ENCODE measurements at regions not wholly inside any gene's neighbourhood (a gene's known extent, or its start where the extent isn't known, plus 50 kb on each side); places are given as distances from the start of the nearest gene placed in this dataset.
"Not testable (repeated sequence)": the region's sequence is repeated elsewhere in the genome, so short reads cannot be mapped to it uniquely, and the experiment has no call there.

GRCh38 chr16:13809765-13810164 lies 110.2 kb upstream of the ERCC4 start:
- in situ Hi-C loops (cut with MboI; ENCODE audit: low pct_unique_long_range_greater_than_20kb, low sequenced_read_pairs) = no loop called here
- DNase-seq = no peak

DNA sequence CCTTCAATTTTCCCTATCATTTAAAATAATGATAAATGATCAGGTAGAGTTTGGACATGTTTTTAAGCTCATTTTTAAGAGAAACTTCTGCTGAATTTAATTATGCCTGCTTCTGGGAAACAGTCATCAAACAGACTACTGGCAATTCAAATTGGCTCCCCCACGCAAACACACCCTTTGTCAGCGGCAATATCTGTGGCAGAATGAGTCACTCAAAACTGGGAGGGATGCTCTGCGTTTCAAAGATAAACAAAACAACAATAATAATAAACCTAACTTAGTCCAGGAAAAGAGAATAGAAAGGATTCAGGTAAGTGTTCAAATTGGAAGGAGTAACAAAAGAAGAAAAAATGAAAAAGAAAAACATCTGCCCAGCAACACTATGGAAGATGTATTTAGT lies 108.1 kb upstream of the ERCC4 start:
- no peak for DNase-seq
- in situ Hi-C loops (cut with MboI; ENCODE audit: low pct_unique_long_range_greater_than_20kb, low sequenced_read_pairs) = no loop called here

GRCh38 chr16:13816701-13817100 lies 103.3 kb upstream of the ERCC4 start:
- in situ Hi-C loops (cut with MboI; ENCODE audit: low pct_unique_long_range_greater_than_20kb, low sequenced_read_pairs) = no loop called here

DNA sequence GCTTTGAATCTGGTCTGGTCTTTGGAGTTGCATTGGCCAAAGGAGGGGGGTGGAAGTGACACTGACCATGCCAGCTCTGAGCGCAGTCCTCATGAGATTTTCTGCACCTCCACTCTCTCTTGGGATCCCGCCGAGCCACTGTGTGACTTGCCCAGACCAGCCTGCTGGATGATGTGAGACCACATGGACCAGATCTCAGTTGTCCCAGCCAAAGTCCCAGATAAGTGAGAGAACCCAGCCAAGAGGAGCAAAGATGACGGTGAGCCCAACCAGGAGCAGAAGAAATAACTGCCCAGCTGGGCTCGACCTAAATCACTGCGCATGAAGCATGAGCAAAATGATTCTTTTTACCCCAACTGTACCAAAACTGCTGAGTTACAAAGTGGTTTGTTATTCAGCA lies 96.5 kb upstream of the ERCC4 start:
- DNase-seq = no peak
- in situ Hi-C loops (cut with MboI; ENCODE audit: low pct_unique_long_range_greater_than_20kb, low sequenced_read_pairs) = no loop called here

More at GRCh38 chr16:13816701-13817100, 103.3 kb upstream of the ERCC4 start:
- no peak for DNase-seq

GRCh38 chr16:13829697-13830299 lies 90.2 kb upstream of the ERCC4 start:
- no peak for DNase-seq
- in situ Hi-C loops (cut with MboI; ENCODE audit: low pct_unique_long_range_greater_than_20kb, low sequenced_read_pairs) = no loop called here

DNA sequence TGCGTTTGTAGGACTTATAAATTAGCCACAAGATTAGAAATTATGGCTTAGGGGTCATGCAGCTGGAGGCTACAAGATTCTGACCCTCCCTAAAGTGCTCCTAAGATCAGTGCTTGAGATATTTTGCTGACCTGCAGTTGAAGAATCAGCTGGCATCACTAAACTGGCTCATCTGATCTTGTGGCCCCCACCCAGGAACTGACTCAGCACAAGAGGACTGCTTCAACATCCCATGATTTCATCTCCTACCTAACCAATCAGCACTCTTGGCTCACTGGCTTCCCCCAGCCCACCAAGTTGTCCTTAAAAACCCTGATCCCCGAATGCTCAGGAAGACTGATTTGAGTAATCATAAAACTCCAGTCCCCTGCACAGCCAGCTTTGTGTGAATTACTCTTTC lies 86.4 kb upstream of the ERCC4 start:
- in situ Hi-C loops (cut with MboI; ENCODE audit: low pct_unique_long_range_greater_than_20kb, low sequenced_read_pairs) = no loop called here
- no peak for DNase-seq

DNA sequence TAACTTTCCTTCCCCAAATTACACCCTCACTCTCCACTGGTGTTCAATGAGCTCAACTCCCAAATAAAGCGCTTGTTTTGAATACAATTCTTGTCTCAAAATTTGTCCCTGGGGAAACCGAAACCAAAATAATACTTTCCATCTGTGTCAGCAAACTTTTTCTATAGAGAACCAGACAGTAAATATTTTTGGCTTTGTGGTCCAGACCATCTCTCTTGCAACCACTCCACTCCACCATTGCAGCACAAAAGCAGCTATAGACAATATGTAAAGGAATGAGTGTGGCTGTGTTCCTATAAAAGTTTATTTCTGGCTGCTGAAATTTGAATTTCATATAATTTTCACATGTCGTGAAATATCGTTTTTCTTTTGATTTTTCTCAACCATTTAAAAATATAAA lies 84.6 kb upstream of the ERCC4 start:
- in situ Hi-C loops (cut with MboI; ENCODE audit: low pct_unique_long_range_greater_than_20kb, low sequenced_read_pairs) = no loop called here

GRCh38 chr16:13835935-13836730 lies 83.8 kb upstream of the ERCC4 start:
- in situ Hi-C loops (cut with MboI; ENCODE audit: low pct_unique_long_range_greater_than_20kb, low sequenced_read_pairs) = no loop called here
- no peak for DNase-seq

More for the DNA sequence above, 84.6 kb upstream of the ERCC4 start:
- DNase-seq = no peak

DNA sequence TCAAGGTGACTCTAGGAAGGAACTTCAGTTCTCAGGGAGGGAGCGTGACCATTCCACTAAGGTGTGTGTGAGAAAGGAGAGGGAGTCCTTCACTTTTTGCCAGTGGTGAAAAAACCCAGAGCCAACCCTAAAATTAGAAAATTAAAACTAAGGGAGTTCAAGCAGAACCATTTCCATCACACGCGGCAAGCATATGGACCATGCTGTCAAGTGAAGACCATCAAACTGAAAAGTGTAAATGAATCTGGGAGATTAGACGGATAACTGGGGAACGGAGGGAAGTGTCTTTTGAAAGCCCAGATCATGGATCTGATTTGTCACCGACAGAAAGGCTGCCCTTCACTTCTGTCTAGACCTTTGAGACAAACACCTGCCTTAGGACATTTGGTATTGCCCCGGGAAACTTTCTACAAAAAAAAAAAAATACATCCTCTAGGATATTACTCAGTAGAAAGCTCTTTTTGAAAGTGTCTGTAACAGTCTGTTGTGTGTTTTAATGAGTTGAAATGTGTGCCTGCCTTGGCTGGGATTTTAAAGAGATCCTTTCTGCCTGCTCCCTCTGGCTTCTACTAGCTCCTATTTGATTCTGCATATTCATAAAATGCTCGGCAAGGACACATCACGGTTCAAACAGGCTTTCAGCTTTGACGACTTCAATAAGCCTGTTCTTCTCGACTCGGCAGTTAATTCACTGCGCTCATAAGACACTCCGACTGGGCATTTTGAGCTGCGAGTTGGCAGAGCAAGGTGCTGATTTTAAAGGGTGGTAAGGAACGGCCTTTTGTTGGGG lies 81.4 kb upstream of the ERCC4 start:
- no peak for DNase-seq
- in situ Hi-C loops (cut with MboI; ENCODE audit: low pct_unique_long_range_greater_than_20kb, low sequenced_read_pairs) = no loop called here

DNA sequence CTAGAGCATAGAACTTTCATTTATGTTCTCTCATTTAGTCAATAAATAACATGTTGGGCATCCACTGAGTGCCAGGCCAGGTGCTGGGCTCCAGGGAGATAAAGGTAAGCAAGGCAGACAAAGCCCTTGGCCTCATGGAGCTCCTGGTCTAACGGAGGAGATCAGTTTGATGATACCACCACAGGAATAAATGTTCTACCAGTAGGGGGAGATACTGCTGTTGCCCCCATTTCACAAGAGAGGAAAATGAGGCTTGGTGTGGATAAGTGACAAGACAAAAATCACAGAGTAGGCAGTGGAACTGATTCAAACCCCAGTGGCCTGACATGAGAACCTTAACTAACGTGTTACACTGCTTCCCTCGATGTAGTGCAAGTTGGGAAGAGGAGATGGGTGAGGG lies 80.4 kb upstream of the ERCC4 start:
- in situ Hi-C loops (cut with MboI; ENCODE audit: low pct_unique_long_range_greater_than_20kb, low sequenced_read_pairs) = no loop called here
- no peak for DNase-seq

GRCh38 chr16:13845232-13845631 lies 74.7 kb upstream of the ERCC4 start:
- no peak for DNase-seq
- in situ Hi-C loops (cut with MboI; ENCODE audit: low pct_unique_long_range_greater_than_20kb, low sequenced_read_pairs) = no loop called here

- in situ Hi-C loops (cut with MboI; ENCODE audit: low pct_unique_long_range_greater_than_20kb, low sequenced_read_pairs) = no loop called here
- no peak for DNase-seq
Measured at GRCh38 chr16:13848795-13849194, 71.2 kb upstream of the ERCC4 start.

GRCh38 chr16:13850173-13850572 lies 69.8 kb upstream of the ERCC4 start:
- DNase-seq; in situ Hi-C loops (cut with MboI; ENCODE audit: low pct_unique_long_range_greater_than_20kb, low sequenced_read_pairs): not testable (repeated sequence)

GRCh38 chr16:13852827-13853226 lies 67.1 kb upstream of the ERCC4 start:
- in situ Hi-C loops (cut with MboI; ENCODE audit: low pct_unique_long_range_greater_than_20kb, low sequenced_read_pairs) = no loop called here
- no peak for DNase-seq

GRCh38 chr16:13856398-13856797 lies 63.6 kb upstream of the ERCC4 start:
- no peak for DNase-seq
- in situ Hi-C loops (cut with MboI; ENCODE audit: low pct_unique_long_range_greater_than_20kb, low sequenced_read_pairs) = no loop called here

GRCh38 chr16:13856811-13857511 lies 63.0 kb upstream of the ERCC4 start:
- in situ Hi-C loops (cut with MboI; ENCODE audit: low pct_unique_long_range_greater_than_20kb, low sequenced_read_pairs) = no loop called here
- DNase-seq = no peak

DNA sequence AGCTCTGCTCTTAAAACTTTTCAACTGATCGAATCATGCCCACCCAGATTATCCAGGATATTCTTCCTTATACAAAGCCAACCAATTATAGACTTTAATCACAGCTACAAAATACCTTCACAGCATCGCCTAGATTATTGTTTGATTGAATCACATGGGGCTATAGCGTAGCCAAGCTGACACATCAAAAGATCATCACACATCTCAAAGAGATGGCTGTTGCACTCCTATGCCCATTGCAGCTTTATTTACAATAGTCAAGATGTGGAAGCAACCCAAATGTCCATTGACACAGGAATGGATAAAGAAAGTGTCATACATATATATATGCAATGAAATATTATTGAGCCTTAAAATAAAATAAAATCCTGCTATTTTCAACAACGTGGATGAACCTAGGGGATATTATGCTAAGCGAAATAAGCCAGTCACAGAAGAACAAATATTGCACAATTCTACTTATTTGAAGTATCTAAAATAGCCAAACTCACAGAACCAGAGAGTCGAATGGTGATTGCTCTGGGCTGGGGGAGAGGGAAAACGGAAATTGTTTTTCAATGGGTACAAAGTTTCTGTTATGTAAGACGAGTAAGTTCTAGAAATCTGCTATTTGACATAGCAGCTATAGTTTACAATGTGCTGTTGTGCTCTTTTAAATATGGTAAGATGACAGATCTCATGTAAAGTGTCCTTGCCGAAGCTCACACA lies 60.9 kb upstream of the ERCC4 start:
- no peak for DNase-seq
- in situ Hi-C loops (cut with MboI; ENCODE audit: low pct_unique_long_range_greater_than_20kb, low sequenced_read_pairs) = no loop called here

- no peak for DNase-seq
- in situ Hi-C loops (cut with MboI; ENCODE audit: low pct_unique_long_range_greater_than_20kb, low sequenced_read_pairs) = no loop called here
Measured at GRCh38 chr16:13863075-13863765, 56.7 kb upstream of the ERCC4 start.
